Panc1 (cell line): ENCODE measurements at regions not wholly inside any gene's neighbourhood (a gene's known extent, or its start where the extent isn't known, plus 50 kb on each side); places are given as distances from the start of the nearest gene placed in this dataset.

Experiments
- ATAC-seq: fragments of 200-7000 bp; cut with Tn5 transposase; 2 replicates; pipeline ENCODE4 v1.9.1; 2020; ENCODE audit warnings: mild to moderate bottlenecking, moderate library complexity
- BruUV-seq: library from RNA; stranded (reverse); fragments of 400-500 nt; replicated peaks from 2 replicates; lab custom pipeline; 2021; lab: Mats Ljungman, UMichigan
- CTCF ChIA-PET: fragments of 300-600 bp; sonication (Branson Sonifier 250); formaldehyde crosslinking; loops from one replicate; lab custom pipeline; 2022; ENCODE audit warnings: antibody characterized with exemption; lab: Charles Lee
- POLR2A ChIA-PET: fragments of 300-600 bp; sonication (Branson Sonifier 250); formaldehyde crosslinking; loops from one replicate; lab custom pipeline; 2022; ENCODE audit warnings: antibody characterized with exemption; lab: Charles Lee
- DNase-seq: peaks from one replicate; pipeline ENCODE4 v3.0.0-alpha.2; 2010; ENCODE audit warnings: low read depth, low spot score
- H3K27ac ChIP-seq: 2 replicates; pipeline ENCODE4 v1.5.1; 2011; ENCODE audit warnings: mild to moderate bottlenecking, low read length, inconsistent platforms
- H3K27me3 ChIP-seq: fragments of 200-500 bp; sonication (Bioruptor generic); 2 replicates; pipeline ENCODE4 v1.6.0; 2014; ENCODE audit warnings: low read length, inconsistent platforms; ENCODE audit not compliant: control insufficient read depth, insufficient read depth
- H3K36me3 ChIP-seq: fragments of 200-500 bp; sonication (Bioruptor generic); 2 replicates; pipeline ENCODE4 v1.5.1; 2014; ENCODE audit warnings: inconsistent platforms, mild to moderate bottlenecking, low read length, moderate library complexity; ENCODE audit not compliant: control insufficient read depth, insufficient read depth
- H3K4me1 ChIP-seq: 2 replicates; pipeline ENCODE4 v1.5.1; 2011; ENCODE audit warnings: inconsistent platforms, mild to moderate bottlenecking, low read length, moderate library complexity; ENCODE audit not compliant: control insufficient read depth, insufficient read depth
- H3K4me3 ChIP-seq, 2 experiments: 2 replicates each; pipeline ENCODE4 v1.5.1; 2011 to 2012; ENCODE audit warnings: low read depth in 2 of 2, low read length in 2 of 2, mild to moderate bottlenecking in 2 of 2, inconsistent platforms in 1 of 2, moderate library complexity in 1 of 2
- H3K9me3 ChIP-seq: fragments of 200-500 bp; sonication (Bioruptor generic); 2 replicates; pipeline ENCODE4 v1.5.1; 2014; ENCODE audit warnings: low read depth, mild to moderate bottlenecking, inconsistent platforms, low read length, moderate library complexity; ENCODE audit not compliant: control insufficient read depth, insufficient read depth
- CTCF ChIP-seq: fragments of 450-650 bp; IDR thresholded peaks from 2 replicates; pipeline ENCODE4 v1.5.1; 2017; ENCODE audit warnings: mild to moderate bottlenecking
- POLR2AphosphoS5 ChIP-seq: IDR thresholded peaks from 2 replicates; pipeline ENCODE4 v1.6.1; 2012; ENCODE audit warnings: mild to moderate bottlenecking, low read depth, low read length, moderate library complexity
- REST ChIP-seq, 2 experiments: IDR thresholded peaks; 2 replicates each; pipeline ENCODE4 v1.6.1; 2011 to 2012; ENCODE audit warnings: low read depth in 2 of 2, control low read depth in 1 of 2, low read length in 1 of 2, mild to moderate bottlenecking in 1 of 2, moderate library complexity in 1 of 2; ENCODE audit not compliant: insufficient read depth in 1 of 2
- SIN3A ChIP-seq: IDR thresholded peaks from 2 replicates; pipeline ENCODE4 v1.6.1; 2012; ENCODE audit warnings: low read depth, mild to moderate bottlenecking, low read length, moderate library complexity, borderline replicate concordance; ENCODE audit not compliant: insufficient read depth
- TCF7L2 ChIP-seq: IDR thresholded peaks from 2 replicates; pipeline ENCODE4 v1.6.1; 2011; ENCODE audit warnings: mild to moderate bottlenecking, low read depth, low read length, inconsistent platforms
- in situ Hi-C: cut with HindIII; loops from 2 replicates; pipeline ENCODE4 v1.10.0; 2016; ENCODE audit warnings: low sequenced_read_pairs, low pct_unique_long_range_greater_than_20kb
- intact Hi-C: fragments of 100-400 bp; cut with micrococcal nuclease; formaldehyde crosslinking; loops from one replicate; pipeline ENCODE4 v1.10.0; 2022; ENCODE audit not compliant: unreplicated experiment

- Histone ChIP-seq H3K36me3 (no peaks in the 10 kb centered on the region), H3K27ac (no peak overlapping the region), H3K9me3 (no peaks in the 10 kb centered on the region), H3K4me1 (no peaks in the 10 kb centered on the region), H3K4me3 (no peak overlapping the region), H3K27me3 (no peaks in the 10 kb centered on the region)
- ChIA-PET POLR2A (no interaction called here), CTCF (no interaction called here)
- intact Hi-C loops (no loop called here), in situ Hi-C loops (no loop called here)
- no peak for TF ChIP-seq SIN3A
- peak; percentile 44 for TF ChIP-seq CTCF
- no peak for DNase-seq
- no peak for ATAC-seq
- no TSS peak for BruUV-seq
Measured at GRCh38 chr15:95826412-95827195, 503.9 kb upstream of the NR2F2 start.

- BruUV-seq: no TSS peak
- no peaks in the 10 kb centered on the region for H3K9me3 ChIP-seq
- no peaks in the 10 kb centered on the region for H3K27me3 ChIP-seq
- in situ Hi-C loops: no loop called here
- no peaks in the 10 kb centered on the region for H3K4me1 ChIP-seq
- CTCF ChIA-PET: no interaction called here
- DNase-seq: no peak
- TF ChIP-seq TCF7L2 (no peak), CTCF (peak; percentile 19)
- ATAC-seq: no peak
- H3K27ac ChIP-seq: no peak overlapping the region
- H3K36me3 ChIP-seq: no peaks in the 10 kb centered on the region
- POLR2A ChIA-PET: no interaction called here
- intact Hi-C loops: no loop called here
- H3K4me3 ChIP-seq: no peak overlapping the region
Measured at GRCh38 chr15:95829062-95829461, 501.4 kb upstream of the NR2F2 start.

- intact Hi-C loops (no loop called here), in situ Hi-C loops (no loop called here)
- Histone ChIP-seq H3K27me3 (no peaks in the 10 kb centered on the region), H3K9me3 (no peaks in the 10 kb centered on the region), H3K4me3 (no peak overlapping the region), H3K36me3 (no peaks in the 10 kb centered on the region), H3K27ac (no peak overlapping the region), H3K4me1 (no peaks in the 10 kb centered on the region)
- ChIA-PET POLR2A (no interaction called here), CTCF (no interaction called here)
- no peak for TF ChIP-seq SIN3A
- no peak for TF ChIP-seq POLR2AphosphoS5
- TF ChIP-seq REST (IDR thresholded peaks at IDR 0.05; ENCODE audit: insufficient read depth in 1 of 2, low read depth in 2 of 2, low read length in 1 of 2): no peak
- TF ChIP-seq TCF7L2: no peak
- no peak for TF ChIP-seq CTCF
- DNase-seq: no peak
- BruUV-seq: no TSS peak
- ATAC-seq: no peak
Measured at GRCh38 chr15:95830281-95830680, 500.2 kb upstream of the NR2F2 start.
